SKM-1 (cell line): ENCODE measurements at regions not wholly inside any gene's neighbourhood (a gene's known extent, or its start where the extent isn't known, plus 50 kb on each side); places are given as distances from the start of the nearest gene placed in this dataset.
"Not testable (repeated sequence)": the region's sequence is repeated elsewhere in the genome, so short reads cannot be mapped to it uniquely, and the experiment has no call there.

Experiments used
- DNase-seq: peaks from one replicate; lab custom pipeline; 2025; ENCODE audit not compliant: unreplicated experiment; lab: John Stamatoyannopoulos, UW

- DNase-seq = not testable (repeated sequence)
These were observed 189.4 kb downstream of the TTC6 start for GRCh38 chr14:37784827-37785223.

GRCh38 chr14:37785298-37785697, 189.9 kb downstream of the TTC6 start:
- DNase-seq = not testable (repeated sequence)

DNA sequence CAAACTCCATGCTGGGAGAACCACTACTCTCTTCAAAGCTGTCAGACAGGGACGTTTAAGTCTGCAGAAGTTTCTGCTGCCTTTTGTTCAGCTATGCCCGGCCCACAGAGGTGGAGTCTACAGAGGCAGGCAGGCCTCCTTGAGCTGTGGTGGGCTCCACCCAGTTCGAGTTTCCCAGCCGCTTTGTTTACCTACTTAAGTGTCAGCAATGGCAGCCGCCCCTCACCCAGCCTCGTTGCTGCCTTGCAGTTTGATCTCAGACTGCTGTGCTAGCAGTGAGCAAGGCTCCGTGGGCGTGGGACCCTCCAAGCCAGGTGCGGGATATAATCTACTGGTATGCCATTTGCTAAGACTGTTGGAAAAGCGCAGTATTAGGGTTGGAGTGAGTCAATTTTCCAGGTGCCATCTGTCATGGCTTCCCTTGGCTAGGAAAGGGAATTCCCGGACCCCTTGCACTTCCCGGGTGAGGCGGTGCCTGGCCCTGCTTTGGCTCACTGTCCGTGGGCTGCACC, 190.7 kb downstream of the TTC6 start:
- DNase-seq = not testable (repeated sequence)

DNA sequence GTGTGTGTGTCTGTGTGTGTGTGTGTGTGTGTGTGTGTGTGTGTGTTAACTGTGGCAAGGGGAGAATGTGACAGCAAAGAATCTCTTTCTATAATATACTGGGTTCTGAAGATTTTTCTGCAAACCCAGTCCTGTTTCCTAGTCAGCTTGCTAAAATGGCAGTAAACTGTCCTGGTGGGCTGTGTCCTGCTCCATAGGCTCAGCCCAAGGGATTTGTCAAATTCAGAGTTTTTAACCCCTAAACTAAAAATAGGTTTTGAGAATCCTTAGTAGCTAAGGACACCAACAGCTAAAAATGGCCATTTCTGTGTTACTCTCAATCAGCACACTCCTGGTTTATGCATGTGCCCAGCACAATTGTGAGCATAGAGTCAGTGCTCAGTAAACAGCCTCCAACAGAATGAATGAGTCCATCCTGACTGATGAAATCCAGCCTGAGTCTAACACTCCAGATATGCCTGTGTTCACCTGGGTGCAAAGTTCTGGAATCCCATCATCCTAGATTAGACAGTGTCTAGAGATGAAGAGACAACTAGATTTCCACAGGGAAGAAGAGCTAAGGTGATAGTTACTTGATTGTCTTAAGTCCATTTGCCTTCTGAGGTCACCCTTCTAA, 192.6 kb downstream of the TTC6 start:
- DNase-seq = no peak

DNA sequence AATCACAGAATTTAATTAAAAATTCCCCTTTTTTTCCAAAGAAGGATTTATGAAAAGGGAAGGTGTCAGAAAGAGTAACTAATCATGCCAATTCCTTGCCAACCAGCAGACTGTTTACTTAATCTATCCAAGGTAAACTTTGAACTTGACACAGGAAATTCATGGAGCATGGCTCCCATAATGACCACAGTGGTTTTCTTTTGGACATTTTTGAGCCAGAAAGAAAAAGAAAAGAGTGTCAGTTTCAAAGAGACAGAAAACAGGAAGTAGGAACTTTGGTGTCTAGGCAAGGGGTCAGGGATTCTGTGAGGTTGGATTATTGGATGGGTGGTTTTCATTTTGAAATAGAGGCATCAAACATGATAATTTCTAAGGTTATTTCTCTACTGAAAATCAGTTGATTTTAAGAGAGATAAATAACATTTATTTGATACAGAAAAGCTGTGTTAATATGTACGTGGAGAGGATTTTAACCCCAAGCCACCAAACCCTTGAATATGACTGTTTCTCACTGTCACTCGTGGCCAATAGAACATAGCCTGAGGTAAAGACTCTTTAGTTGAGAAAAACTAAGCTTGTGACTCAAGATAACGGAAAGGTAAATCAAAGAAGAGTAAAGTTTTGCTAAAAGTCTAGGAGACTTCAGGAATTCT, 196.1 kb downstream of the TTC6 start:
- DNase-seq = no peak

DNA sequence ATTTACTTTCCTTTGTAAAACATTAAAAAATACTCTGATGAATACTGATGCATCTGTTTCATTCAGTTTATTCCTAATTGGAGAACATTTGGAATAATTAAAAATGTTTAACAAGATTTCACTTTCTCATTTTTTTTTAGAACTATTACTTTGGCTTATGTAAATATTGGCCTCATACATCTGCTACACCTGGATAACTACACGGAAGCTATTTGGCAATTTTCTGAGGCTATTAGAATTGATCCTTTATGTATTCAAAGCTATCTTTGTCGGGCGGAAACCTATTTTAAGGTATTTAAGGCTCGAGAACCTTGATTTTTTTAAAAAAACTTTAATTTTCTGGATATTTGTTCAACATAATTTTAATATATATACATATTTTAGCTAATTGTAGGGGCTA, 196.7 kb downstream of the TTC6 start:
- DNase-seq = no peak

DNA sequence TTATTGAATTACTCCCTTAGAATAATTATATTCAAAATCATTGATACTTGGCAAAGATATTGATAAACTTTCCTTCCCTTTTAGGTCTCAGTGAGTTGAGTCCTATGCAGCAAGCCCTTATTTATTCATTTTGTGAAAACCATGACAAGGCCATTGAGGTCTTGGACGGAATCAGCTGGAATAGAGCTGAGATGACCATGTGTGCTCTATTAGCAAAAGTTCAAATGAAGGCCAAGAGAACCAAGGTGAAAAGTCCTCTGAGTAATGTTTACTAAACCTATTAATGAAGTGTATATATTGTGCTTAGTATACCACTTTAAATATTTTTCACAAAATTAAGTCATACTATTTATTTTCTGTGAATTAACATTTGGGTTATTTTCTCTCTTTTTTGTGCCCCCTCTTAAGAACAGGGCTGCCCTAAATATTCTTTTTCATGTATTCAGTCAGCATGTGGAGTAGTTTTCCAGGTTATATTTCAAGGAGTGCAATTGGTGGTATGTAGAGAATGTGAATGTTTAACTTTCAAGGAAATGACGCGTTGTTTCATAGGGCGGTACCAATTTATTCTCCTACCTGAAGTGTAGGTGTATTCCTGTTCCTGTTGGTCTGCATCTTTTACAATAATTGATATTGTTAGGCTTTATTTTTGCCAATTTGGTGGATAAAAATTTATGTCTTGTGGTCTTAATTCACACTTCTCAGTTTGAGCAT, 201.4 kb downstream of the TTC6 start:
- no peak for DNase-seq

DNA sequence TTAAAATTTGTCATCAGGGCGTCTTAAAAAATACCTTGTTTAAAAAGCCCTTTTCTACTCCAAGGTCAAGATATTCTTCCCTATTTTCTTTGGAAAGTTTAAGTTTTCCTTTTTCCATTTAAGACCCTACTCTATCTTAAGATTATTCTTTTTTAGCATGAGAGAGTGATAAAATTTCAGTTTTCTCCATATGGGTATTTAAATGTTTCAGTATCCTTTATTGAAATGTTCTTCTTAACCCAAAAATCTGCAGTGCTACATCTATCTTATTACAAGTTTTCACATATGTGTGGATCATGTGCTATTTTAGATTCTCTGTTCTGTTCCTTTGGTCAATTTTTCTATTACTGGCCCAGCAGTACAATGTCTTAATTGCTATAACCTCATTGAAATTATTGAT, 202.2 kb downstream of the TTC6 start:
- no peak for DNase-seq

- DNase-seq = no peak
These were observed 212.3 kb downstream of the TTC6 start for GRCh38 chr14:37807722-37808121.

DNA sequence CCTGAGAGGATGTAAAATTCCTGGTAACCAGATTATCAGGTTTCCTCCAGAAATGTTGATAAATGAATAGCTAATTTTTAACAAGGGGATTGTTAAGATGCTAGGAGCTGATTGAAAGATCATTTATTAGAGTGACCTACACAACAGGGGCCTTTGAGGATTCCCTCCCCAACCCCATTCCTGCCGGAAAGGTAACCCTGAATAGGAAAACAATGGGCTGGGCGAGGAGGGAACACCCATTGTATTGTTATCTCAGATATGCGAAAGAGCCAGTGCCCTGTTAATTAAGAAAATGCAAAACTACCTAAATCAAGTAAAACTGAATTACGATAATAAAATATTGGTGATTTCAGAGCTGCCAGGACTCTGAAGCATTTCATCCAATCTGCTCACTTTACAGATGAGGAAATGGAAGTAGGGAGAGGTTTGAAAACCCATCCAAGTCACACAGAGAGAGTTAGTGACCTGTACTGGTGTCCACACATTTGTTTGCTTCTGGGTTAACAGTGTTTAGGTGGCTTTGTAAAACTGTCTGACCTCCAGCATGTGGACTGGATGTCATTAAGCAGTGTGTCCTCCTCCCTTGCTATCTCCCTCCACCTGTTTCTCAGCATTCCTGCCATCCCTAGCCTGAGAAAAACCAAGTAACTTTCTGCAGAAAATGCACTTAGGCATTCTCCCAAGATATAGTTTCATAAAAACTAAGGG, 214.8 kb downstream of the TTC6 start:
- DNase-seq = no peak

DNA sequence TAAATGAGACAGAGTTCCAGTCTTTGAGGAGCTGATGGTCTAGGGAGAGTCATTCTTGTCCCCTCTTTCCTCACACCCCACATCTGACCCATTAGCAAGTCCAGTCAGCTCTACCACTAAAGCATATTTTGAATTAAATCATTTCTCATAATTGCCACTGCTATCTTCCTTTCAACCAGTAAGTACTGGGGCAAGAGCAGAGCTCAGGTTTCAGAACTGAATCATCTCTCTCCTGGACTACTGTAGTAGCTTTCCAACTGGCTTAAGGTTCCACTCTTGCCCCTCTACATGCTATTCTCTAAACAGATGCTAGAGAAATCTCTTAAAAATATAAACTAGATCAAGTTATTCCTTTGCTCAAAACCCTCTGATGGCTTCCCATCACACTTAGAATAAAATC, 218.3 kb downstream of the TTC6 start:
- DNase-seq = no peak

- DNase-seq = no peak
These were observed 220.7 kb downstream of the TTC6 start for GRCh38 chr14:37816135-37816534.

GRCh38 chr14:37816743-37817295, 221.4 kb downstream of the TTC6 start:
- no peak for DNase-seq

DNA sequence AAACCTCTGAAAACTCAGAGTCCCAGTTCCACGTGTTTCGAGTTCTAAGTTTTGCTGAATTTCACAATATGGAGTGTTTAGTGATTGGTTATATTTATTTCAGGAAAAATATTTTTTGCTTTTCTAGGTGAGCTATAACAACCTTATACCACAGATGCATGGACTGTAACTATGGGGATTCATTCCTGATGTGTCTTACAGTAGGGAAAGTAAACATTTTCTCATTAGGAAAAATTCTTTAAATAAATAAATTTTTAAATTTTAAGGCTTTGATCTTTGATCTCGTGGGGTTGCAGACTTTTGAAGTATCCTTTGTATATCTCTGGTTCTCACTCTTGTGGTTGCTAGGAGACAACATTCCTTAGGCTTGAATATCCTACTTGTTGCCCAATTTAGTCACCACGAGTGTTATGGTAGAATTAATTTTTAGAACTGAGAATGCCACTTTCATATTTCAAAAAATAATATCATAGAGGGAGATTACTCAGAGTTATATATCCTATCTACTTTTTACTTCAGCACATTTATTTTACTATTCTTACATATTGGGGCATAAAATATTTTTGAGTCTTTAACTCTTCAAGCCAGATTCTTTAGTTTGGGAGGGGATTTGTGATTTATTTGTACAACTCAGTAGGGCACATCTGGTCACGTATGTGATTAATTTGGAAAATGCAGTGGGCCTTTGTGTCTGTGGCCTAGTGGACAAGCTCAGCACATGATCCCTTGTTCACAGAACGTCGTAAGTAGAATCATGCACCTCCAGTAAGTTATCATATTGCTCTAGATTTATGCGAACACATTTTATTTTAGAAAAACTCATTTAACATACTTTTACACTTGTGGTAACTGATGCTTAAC, 224.0 kb downstream of the TTC6 start:
- DNase-seq = no peak

DNA sequence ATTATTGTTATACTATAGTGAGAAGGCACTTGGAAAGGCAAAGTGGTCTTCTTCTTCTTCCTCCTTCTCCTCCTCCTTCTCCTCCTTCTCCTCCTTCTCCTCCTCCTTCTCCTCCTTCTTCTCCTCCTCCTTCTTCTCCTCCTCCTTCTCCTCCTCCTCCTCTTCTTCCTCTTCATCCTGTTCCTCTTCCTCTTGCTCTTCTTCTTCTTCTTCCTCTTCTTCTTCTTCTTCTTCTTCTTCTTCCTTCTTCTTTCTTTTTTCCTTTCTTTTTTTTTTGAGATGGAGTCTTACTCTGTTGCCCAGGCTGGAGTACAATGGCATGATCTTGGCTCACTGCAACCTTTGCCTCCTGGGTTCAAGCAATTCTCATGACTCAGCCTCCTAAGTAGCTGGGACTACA, 225.4 kb downstream of the TTC6 start:
- not testable (repeated sequence) for DNase-seq

- DNase-seq = no peak
These were observed 229.7 kb downstream of the TTC6 start for GRCh38 chr14:37824939-37825712.

- no peak for DNase-seq
These were observed 231.4 kb downstream of the TTC6 start for GRCh38 chr14:37826869-37827268.

DNA sequence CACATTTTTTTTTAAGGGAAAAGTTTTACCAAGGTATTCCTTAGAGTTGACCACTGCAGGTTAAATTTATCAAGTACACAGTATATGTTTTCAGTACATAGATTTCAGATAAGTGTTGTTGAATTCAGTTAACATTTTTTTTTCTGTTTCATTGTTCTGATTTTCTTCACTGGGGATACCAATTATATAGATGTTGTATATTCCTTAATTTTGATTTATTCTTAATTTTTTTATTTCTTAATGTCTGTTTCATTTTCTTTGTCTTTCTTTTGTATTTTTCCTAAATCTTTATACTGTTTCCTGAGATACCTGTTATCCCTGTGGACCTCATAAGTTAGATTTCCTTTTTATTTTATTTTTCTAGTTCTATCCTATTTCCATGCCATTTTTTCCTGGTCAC, 234.8 kb downstream of the TTC6 start:
- no peak for DNase-seq

- DNase-seq = no peak
These were observed 238.8 kb downstream of the TTC6 start for GRCh38 chr14:37834275-37834674.

DNA sequence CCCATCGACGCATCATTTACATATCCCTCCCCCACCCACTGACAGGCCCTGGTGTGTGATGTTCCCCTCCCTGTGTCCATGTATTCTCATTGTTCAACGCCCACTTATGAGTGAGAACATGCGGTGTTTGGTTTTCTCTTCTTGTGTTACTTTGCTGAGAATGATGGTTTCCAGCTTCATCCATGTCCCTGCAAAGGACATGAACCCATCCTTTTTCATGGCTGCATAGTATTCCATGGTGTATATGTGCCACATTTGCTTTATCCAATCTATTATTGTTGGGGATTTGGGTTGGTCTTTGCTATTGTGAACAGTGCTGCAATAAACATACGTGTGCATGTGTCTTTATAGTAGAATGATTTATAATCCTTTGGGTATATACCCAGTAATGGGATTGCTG, 243.3 kb downstream of the TTC6 start:
- DNase-seq = not testable (repeated sequence)
